UCSD-AML1 (cell line): ENCODE measurements at regions not wholly inside any gene's neighbourhood (a gene's known extent, or its start where the extent isn't known, plus 50 kb on each side); places are given as distances from the start of the nearest gene placed in this dataset.
"Not testable (repeated sequence)": the region's sequence is repeated elsewhere in the genome, so short reads cannot be mapped to it uniquely, and the experiment has no call there.

Experiments used
- DNase-seq: peaks from one replicate; lab custom pipeline; 2025; ENCODE audit not compliant: unreplicated experiment; lab: John Stamatoyannopoulos, UW

- no peak for DNase-seq
Observed at GRCh38 chr5:18395126-18396110, 761.2 kb downstream of the TAF11L14 start.

- DNase-seq: no peak
Observed at GRCh38 chr5:18397371-18397770, 763.1 kb downstream of the TAF11L14 start.

GRCh38 chr5:18397891-18398290, 763.6 kb downstream of the TAF11L14 start:
- DNase-seq: no peak

- not testable (repeated sequence) for DNase-seq
Observed at GRCh38 chr5:18399461-18400327, 765.4 kb downstream of the TAF11L14 start.

- DNase-seq: no peak
Observed at GRCh38 chr5:18403141-18403540, 768.9 kb downstream of the TAF11L14 start.

- DNase-seq: no peak
Observed at GRCh38 chr5:18403941-18404438, 769.7 kb downstream of the TAF11L14 start.

- no peak for DNase-seq
Observed at GRCh38 chr5:18420711-18421110, 786.5 kb downstream of the TAF11L14 start.

GRCh38 chr5:18433336-18433735, 799.1 kb downstream of the TAF11L14 start:
- DNase-seq: no peak

- no peak for DNase-seq
Observed at GRCh38 chr5:18438126-18438525, 803.9 kb downstream of the TAF11L14 start.

GRCh38 chr5:18455521-18455920, 821.3 kb downstream of the TAF11L14 start:
- DNase-seq: no peak

- no peak for DNase-seq
Observed at GRCh38 chr5:18457255-18457654, 823.0 kb downstream of the TAF11L14 start.

- no peak for DNase-seq
Observed at GRCh38 chr5:18461766-18462165, 827.5 kb downstream of the TAF11L14 start.

GRCh38 chr5:18465833-18466681, 831.8 kb downstream of the TAF11L14 start:
- peak; percentile 11 for DNase-seq

- DNase-seq: no peak
Observed at GRCh38 chr5:18466731-18467130, 832.5 kb downstream of the TAF11L14 start.

- not testable (repeated sequence) for DNase-seq
Observed at GRCh38 chr5:18471791-18472190, 837.5 kb downstream of the TAF11L14 start.

GRCh38 chr5:18483451-18483850, 849.2 kb downstream of the TAF11L14 start:
- no peak for DNase-seq

GRCh38 chr5:18487928-18488480, 853.7 kb downstream of the TAF11L14 start:
- DNase-seq: no peak

GRCh38 chr5:18489703-18490102, 855.4 kb downstream of the TAF11L14 start:
- DNase-seq: no peak

GRCh38 chr5:18491349-18491748, 857.1 kb downstream of the TAF11L14 start:
- no peak for DNase-seq

- no peak for DNase-seq
Observed at GRCh38 chr5:18495157-18495556, 860.9 kb downstream of the TAF11L14 start.
